ENCODE measurements at regions not wholly inside any gene's neighbourhood (a gene's known extent, or its start where the extent isn't known, plus 50 kb on each side); places are given as distances from the start of the nearest gene placed in this dataset.

DNA sequence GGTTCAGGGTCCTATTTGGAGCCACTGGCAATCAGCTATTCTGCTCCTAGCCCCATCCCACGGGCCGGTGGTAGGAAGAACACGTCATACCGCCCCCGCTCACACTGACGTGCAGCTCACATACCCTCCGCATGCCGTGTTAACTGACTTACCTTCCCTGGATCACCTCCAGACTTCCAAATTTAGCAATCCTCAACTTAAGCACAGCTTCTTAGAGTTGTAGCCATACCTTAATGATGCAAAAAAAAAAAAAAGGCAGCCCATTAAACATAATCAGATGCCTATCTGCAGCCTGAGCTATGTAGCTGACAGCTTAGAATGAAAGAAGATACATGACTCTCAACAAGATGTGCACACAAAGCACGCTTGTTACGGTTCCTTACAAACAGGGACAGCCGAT is 93.0 kb downstream of the IRX2 start:
- no peak for DNase-seq (ENCODE audit: low spot score)

GRCh38 chr5:2657151-2657550 is 94.3 kb downstream of the IRX2 start:
- DNase-seq (ENCODE audit: low spot score), result no peak

- no peak for DNase-seq (ENCODE audit: low spot score)
Measured at GRCh38 chr5:2656206-2656605, 95.3 kb downstream of the IRX2 start.

GRCh38 chr5:2653991-2654390 is 97.5 kb downstream of the IRX2 start:
- DNase-seq (ENCODE audit: low spot score), result no peak

DNA sequence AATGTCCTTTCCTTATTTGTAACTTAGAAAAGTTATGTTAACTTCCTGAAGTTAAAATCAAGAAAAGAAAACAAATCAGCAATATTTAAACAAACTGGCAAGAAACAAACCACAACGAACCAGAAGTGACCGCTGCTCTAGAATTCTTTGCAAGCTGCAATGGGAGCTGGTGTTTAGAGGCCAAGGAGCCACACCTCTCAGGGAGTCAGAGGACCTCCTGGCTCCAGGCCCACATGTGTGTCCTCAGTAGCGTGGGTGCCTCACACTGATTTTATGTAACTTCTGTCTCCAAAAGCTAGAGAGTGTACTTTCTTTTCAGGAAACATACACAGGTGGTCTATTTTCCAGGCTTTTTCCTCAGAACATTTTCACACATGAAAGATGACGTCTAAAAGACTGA is 100.4 kb downstream of the IRX2 start:
- no peak for DNase-seq (ENCODE audit: low spot score)

DNA sequence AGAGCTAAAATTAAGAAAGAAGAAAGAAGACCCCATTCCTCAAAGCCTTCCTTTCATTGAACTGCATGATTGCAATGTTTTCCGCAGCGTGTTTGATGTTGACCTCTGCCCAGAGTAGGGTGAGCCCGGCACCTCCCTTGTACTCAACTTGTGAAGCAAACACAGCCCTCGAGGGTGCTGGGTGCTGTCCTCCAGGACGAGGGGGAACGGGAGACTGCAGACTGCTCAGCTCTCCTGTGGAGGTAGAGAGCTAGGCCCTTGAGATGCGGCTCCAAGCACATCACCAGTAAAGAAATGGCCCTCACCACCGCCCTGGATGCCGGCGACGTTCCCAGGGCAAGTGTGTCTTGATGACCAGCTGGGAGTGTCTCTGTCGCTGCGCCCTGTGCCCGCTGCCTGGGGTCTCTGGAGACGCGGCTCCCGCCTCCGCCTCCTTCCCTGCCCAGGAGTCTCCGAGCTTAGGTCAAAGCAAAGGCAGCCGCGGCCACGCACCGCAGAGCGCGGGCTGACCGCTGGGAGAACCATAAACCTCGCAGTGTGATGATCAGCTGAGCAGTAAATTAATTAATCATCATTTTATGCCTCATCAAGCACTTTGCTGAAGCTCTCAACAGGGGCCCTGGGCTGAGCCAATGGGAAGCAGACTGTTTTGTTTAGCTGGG is 108.7 kb downstream of the IRX2 start:
- DNase-seq (ENCODE audit: low spot score), result no peak

- no peak for DNase-seq (ENCODE audit: low spot score)
Measured at GRCh38 chr5:2640717-2641116, 110.8 kb downstream of the IRX2 start.

- no peak for DNase-seq (ENCODE audit: low spot score)
Measured at GRCh38 chr5:2639425-2639824, 112.1 kb downstream of the IRX2 start.

- DNase-seq (ENCODE audit: low spot score), result no peak
Measured at GRCh38 chr5:2634399-2635176, 116.9 kb downstream of the IRX2 start.

GRCh38 chr5:2633992-2634391 is 117.5 kb downstream of the IRX2 start:
- no peak for DNase-seq (ENCODE audit: low spot score)

DNA sequence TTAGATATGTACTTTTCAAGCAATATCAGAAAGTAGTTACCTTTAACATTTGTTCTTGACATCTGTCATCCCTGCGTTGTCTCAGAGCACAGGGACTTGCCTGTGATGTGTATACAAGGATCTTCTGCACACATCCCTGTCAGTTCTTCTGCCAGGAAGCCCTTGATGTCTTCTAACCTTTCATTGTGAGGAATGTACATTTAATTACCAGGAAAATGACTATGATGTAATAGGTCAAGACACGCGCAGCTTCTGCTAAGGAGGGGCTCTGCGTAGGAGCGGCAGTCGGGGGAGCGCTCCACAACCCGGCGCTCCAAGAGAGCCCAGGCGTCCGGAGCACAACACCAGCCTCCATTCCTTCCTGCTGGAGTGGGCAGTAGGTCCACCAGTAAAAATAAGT is 119.7 kb downstream of the IRX2 start:
- DNase-seq (ENCODE audit: low spot score), result no peak

GRCh38 chr5:2629045-2629444 is 122.4 kb downstream of the IRX2 start:
- DNase-seq (ENCODE audit: low spot score), result no peak

DNA sequence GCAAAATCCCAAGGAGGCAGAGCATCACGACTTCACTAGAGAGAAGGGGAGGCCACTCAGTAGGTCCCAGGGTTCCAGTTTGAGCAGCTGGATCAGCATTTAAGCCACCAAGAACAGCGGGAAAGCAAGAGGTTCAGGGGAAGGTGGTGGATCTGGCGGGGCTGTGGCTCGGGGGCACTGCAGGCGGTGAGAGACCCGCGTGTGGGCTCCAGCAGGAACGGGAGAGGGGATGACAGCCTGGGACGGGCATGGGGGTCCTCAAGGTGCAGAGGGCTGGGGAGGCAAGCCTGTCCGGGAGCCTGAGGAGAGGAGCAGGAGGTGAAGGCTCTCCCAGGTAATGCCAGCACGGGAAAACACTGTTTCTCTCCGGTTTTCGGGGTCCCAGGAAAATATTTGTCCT is 123.6 kb downstream of the IRX2 start:
- DNase-seq (ENCODE audit: low spot score), result no peak

- DNase-seq (ENCODE audit: low spot score), result no peak
Measured at GRCh38 chr5:2626572-2626971, 124.9 kb downstream of the IRX2 start.

- no peak for DNase-seq (ENCODE audit: low spot score)
Measured at GRCh38 chr5:2622866-2623265, 128.6 kb downstream of the IRX2 start.

GRCh38 chr5:2621631-2622030 is 129.8 kb downstream of the IRX2 start:
- DNase-seq (ENCODE audit: low spot score), result no peak

GRCh38 chr5:2619216-2619615 is 132.3 kb downstream of the IRX2 start:
- no peak for DNase-seq (ENCODE audit: low spot score)

DNA sequence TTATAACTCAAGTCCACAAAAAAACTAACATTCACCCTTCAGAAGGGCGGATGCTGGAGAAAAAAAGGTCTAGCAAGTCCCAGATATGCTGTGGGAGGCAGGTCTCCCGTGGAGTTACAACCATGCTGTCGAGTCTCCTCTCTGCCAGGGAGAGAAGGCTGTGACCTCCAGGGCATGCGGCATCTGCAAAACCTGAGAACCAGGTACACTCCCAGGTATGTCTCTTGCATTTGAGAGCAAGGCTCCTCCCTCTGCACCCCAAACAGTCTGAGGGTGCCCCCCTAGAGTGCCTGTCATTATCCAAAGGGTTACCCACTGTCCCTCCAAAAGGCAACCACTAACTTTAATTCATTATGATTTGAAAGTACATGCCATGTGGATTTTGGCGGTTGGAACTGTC is 134.0 kb downstream of the IRX2 start:
- no peak for DNase-seq (ENCODE audit: low spot score)

DNA sequence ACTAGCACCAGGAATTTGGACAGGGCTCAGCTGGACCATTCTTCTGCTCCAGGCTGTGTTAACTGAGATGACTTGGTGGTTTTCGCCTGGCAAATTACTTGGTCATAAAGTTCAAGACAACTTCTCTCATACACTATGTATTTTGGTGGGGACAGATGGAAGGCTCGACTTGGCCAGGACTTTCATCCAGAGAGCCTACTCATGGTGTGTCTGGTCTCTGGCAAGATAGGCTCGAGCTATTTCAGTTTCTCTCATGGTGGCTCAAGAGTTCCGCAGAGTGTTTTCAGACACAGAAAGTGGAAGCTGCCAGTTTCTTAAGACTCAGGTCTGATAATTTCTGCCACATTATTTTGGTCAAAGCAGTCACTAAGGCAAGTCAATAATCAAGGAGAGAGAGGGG is 135.6 kb downstream of the IRX2 start:
- DNase-seq (ENCODE audit: low spot score), result no peak

DNA sequence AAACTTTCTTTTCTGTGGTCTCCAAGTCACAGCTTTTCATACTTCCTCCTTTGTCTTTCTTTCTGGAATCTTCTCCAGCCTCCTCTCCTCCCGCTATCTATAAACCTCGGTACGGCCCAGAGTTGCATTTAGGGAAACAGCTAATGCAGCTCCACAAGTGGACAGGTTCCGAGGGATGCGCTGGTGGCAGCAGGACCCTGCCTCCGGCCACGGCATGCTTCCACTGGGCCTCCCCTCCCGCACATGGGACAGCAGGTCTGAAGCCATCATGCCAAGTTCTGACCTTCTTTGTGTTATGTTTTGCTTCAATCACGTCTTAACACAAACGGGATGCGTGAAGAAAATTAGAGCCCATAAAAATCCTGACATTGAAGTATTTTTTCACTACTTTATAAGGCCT is 136.9 kb downstream of the IRX2 start:
- DNase-seq (ENCODE audit: low spot score), result no peak

- DNase-seq (ENCODE audit: low spot score), result no peak
Measured at GRCh38 chr5:2611659-2612058, 139.8 kb downstream of the IRX2 start.

DNA sequence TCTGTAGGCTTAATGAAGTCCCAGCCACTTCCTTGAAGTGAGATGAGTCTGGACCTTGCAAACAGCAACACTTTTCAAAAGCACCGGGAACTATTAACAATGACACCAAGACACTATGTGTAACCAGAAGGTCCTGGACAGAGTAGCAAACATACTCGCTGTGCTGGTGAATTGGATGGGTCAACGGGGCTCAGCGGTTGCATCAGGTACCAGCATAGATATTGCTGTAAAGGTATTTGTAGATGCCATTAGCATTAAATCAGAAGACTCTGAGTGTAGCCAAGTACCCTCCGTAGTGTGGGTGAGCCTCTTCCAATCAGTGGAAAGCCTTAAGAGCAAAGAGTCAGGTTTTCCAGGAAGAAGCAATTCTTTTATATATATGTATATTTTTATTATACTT is 140.5 kb downstream of the IRX2 start:
- no peak for DNase-seq (ENCODE audit: low spot score)

DNA sequence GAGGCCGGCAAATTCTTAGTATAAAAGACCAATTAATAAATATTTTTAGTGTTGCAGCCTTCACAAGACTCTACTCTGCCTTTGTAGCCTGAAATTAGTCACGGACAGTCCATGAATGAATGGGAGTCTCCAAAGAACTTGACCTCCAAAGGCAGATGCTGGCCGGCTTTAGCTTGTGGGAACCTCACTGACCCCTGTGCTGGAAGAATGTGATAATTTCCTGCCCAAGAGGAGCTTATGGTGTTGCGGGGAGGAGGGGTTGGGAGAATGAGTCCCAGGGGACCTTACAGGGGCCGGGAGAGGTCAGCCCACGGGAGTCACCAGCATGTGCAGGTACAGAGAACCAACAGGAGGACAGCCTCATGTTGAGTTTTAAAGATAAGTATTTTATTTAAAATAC is 143.1 kb downstream of the IRX2 start:
- no peak for DNase-seq (ENCODE audit: low spot score)

DNA sequence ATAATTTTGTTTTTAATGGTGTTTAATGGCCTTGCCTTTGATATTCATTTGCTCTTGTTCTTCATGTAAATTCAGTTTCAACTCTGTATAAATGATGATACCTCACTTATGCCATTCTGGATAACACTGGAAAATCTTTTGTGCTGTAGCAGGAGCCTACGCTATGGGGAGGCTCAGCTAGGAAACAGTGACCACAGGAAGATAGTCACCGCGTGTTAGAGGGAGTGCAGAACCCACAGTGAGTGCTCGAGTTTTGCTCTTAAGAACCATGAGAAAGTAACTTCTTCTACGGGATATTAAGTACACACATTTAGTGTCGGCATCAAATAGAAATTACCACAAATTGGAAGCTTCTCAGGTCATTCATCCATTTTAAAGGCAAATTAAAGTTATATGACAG is 143.9 kb downstream of the IRX2 start:
- DNase-seq (ENCODE audit: low spot score), result no peak

All from A172 (cell line).